Stimulated activated CD8-positive, alpha-beta memory T cell treated with anti-CD3 and anti-CD28 coated beads, Interleukin-12 subunit alpha, Interleukin-12 subunit beta, amount 100 ng/mL, for 4 hours (primary cell): ENCODE measurements at regions not wholly inside any gene's neighbourhood (a gene's known extent, or its start where the extent isn't known, plus 50 kb on each side); places are given as distances from the start of the nearest gene placed in this dataset.
A peak's percentile ranks its signal among the peaks of the same experiment; 100 is the strongest.
"Not testable (repeated sequence)": the region's sequence is repeated elsewhere in the genome, so short reads cannot be mapped to it uniquely, and the experiment has no call there.

ENCODE experiments used
- DNase-seq: peaks from one replicate; pipeline ENCODE4 v3.0.0-alpha.2; 2020; ENCODE audit warnings: low read depth

DNA sequence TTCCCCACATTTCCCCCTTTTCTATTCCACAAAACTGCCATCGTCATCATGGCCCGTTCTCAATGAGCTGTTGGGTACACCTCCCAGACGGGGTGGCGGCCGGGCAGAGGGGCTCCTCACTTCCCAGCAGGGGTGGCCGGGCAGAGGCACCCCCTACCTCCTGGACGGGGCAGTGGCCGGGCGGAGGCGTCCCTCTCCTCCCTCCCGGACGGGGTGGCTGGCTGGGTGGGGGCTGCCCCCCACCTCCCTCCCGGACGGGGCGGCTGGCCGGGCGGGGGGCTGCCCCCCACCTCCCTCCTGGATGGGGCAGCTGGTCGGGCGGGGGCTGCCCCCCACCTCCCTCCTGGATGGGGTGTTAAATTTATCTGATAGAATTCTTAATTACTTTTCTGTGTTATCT lies 250.9 kb upstream of the B3GALT2 start:
- DNase-seq: not testable (repeated sequence)

DNA sequence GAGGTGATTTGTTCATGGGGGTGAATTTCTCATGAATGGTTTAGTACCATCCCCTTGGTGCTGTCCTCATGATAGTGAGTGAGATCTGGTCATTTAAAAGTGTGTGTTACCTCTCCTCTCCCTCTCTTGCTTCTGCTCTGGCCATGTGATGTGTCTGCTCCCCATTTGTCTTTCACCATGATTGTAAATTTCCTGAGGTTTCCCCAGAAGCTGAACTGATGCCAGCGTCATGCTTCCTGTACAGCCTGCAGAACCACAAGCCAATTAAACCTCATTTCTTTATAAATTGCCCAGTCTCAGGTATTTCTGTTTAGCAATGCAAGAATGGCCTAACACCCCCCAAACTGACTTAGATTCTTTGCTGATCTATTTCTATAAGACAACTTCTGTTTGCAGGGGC lies 249.4 kb upstream of the B3GALT2 start:
- DNase-seq: no peak

DNA sequence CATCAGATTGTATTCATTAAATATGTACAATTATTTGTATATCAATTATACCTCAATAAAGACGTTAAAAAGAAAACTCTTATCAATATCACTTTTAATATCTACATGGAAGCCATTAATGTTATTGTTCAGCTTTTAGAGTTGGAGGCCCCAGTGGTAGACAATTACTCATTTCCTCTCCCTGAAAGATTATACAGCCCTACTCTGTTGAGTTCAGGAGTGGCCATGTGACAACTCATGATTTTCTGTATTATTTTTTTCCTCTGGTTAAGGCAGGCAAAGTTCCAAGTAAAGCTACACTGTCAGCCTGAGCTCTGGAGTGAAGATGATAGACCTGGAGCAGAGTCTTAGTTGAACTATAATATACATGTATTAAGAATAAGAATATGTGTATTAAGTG lies 247.9 kb upstream of the B3GALT2 start:
- DNase-seq: no peak

DNA sequence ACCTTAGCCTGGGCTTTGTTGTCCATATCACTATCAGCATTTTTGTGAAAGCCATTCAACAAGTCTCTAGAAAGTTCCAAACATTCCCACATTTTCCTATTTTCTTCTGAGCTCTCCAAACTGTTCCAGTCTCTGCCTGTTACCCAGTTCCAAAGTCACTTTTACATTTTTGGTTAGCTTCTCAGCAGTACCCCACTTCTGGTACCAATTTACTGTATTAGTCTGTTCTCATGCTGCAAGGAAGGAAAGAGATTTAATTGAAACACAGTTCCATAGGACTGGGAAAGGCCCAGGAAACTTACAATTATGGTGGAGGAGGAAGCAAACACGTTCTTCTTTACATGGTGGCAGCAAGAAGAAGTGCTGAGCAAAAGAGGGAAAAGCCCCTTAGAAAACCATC lies 247.2 kb upstream of the B3GALT2 start:
- no peak for DNase-seq

DNA sequence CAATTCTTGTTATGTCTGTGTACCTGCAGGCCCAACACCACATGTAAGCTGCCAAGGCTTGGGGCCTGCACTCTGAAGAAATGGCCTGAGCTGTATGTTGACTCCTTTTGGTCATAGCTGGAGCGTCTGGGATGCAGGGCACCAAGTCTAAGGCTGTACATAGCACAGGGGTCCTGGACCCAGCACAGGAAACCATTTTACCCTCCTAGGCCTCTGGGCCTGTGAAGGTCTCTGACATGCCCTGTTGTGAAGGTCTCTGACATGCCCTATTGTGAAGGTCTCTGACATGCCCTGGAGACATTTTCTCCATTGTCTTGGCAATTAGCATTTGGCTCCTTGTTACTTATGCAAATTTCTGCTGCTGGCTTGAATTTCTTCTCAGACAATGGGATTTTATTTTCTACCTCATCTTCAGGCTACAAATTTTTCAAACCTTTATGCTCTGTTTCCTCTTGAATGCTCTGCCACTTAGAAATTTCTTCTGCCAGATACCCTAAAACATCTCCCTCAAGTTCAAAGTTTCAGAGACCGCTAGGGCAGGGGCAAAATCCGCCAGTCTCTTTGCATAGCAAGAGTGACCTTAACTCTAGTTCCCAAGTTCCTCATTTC lies 246.7 kb upstream of the B3GALT2 start:
- no peak for DNase-seq

DNA sequence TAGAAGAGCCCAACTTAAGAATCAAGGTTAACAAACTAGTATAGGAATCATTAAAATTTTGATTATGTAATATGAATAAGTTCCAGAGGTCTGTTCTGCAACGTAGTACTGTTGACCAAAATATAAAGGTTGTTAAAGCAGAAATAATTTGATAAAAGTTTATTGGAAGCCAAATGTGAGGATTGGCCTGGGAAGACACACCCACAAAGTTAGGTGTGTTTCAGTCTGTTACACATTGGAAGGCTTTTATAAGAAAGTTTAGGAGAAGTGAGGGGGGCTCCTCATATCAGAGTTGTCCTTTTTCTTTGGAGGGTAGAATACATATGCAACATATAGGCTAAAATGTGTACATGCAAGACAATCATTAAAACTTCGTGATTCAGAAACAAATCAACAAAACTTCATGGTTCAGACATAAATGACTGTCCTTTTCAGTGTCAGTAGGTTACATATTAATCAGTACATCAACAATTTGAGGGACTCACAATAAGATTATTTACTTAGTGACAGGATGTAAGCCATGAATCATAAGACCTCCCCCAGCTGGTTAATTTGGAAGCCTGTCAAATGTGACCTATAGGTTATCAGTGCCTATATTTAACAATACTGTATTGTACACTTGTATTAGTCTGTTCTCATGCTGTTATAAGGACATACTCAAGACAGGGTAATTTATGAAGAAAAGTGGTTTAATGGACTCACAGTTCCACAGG lies 245.0 kb upstream of the B3GALT2 start:
- DNase-seq: no peak

DNA sequence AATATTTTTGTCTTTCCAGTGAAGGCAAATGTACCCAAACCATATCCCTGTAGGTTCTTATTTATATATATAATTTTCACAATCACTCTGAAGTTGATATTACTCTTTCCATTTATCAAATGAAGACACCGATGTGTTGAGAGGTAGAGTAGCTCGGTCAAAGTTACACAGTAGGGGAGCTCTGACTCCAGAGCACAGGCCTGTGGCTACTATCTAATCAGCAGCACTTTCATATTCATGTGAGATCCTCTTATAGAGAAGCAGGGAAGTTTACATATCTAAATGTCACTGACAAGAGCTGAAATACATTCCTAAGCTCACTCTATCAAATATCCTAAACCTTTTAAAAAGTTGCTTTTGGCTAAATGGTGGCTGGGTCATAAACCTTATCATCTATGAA lies 241.1 kb upstream of the B3GALT2 start:
- no peak for DNase-seq

DNA sequence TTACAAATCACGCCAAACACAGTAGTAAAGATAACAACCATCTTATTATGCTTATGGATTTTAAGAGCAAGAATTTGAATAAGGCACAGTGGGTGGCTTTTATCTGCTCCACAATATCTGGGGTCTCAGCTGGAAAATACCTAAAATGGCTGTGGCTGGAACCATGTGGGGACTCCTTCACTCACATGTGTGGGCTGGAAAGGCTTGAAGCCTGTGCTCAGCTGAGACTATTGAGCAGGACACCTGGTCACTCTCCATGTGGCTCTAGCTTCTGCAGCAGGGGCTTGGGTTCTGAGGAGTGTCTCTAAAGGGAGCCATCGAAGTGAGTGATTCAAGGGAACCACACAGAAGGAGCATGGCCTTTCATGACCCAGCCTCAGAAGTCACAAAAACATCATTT lies 239.6 kb upstream of the B3GALT2 start:
- no peak for DNase-seq

DNA sequence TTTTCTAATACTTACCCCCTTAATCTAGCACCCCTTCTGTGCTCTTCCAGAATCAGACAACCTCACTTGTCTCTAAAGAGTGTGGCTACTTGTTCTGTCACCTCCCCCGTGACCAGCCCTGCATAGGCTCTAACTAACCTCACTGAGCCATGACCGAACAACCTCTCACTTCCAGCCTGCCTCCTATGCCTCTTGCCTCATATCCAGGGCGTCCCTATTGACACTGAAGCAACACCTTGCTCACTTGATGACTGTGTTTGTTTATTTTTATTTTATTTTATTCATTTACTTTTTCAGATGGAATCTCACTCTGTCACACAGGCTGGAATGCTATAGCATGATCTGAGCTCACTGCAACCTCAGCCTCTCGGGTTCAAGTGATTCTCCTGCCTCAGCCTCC lies 235.1 kb upstream of the B3GALT2 start:
- DNase-seq: no peak

DNA sequence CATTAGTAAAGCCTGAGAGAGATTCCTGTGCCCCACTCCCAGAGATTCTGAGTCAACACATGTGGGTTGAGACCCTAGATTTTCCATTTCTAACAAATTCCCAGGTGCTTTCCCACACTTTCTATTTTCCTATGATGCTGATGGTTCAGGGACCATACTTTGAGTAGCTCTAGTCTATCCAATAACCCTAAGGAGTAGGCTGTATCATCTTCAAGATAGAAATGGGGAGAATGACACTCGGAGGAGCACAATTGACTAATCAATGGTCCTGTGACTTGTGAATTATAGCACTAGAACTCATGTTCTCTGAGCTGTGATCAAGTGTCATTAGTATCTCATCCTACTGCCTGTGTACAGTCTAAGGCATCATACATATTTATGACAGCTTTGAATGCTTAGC lies 232.9 kb upstream of the B3GALT2 start:
- no peak for DNase-seq

DNA sequence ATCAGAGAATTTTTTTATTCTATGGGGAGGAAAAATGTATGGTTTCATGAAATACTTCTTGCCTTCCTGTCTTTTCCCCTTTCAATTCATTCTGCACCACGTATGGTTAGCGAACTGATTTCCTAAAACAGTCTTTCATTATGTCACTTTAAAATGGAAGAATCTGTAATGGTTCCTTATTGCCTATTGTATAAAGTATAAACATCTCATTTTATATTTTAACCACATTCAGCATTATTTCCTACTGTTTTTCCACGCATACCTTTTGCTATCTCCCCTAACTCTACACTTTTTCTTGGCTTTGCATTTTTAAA lies 232.3 kb upstream of the B3GALT2 start:
- DNase-seq: no peak

DNA sequence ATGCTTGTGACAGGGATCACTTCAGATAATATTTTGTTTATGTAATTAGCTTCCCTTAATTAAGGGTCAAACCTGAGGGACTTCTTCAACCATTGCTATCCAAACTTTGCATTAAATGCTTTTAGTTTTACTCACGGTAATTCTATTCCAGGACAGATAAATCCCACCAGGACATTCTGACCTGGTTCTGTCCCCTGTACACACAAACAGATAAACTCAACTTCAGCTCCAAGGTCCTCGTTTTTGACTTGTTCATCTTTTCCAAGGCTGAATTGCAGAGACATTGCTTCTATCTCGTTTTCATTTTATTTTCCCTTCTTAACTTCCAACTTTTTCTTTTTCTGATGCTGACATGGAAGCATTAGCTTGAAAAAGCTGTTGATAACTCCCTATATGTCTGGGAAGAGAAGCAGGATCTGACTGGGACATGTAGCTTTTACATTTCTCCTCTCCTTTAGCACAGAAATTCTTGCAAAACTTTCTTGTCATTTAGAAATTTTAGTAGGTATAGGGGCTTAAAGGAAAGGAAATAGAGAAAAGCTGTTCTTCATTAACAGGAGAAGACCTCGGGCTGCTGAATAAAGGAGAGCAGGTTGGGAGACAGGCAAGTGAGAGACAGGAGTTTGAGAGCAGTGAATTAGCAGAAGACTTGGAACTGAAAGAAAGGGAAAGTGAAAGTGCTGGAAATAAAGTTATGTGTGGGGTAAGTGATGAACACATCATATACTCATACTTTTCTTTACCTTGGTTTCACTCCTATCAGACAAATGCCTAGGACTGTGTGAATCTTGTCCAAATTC lies 231.7 kb upstream of the B3GALT2 start:
- no peak for DNase-seq

DNA sequence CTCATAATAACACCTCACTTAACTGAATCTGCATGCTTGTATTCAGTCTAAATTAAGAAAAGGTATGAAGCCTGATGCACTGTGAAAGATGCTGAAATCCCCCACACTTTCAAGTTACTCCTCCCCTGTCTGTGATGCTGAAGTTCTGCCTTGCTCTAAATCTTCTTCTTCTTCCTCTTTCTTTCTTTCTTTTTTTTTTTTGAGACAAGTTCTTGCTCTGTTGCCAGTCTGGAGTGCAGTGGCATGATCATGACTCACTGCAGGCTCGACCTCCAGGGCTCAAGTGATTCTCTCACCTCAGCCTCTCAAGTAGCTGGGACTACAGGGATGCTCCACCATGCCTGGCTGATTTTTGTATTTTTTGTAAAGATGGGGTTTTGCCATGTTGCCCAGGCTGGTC lies 231.0 kb upstream of the B3GALT2 start:
- DNase-seq: peak; percentile 6

DNA sequence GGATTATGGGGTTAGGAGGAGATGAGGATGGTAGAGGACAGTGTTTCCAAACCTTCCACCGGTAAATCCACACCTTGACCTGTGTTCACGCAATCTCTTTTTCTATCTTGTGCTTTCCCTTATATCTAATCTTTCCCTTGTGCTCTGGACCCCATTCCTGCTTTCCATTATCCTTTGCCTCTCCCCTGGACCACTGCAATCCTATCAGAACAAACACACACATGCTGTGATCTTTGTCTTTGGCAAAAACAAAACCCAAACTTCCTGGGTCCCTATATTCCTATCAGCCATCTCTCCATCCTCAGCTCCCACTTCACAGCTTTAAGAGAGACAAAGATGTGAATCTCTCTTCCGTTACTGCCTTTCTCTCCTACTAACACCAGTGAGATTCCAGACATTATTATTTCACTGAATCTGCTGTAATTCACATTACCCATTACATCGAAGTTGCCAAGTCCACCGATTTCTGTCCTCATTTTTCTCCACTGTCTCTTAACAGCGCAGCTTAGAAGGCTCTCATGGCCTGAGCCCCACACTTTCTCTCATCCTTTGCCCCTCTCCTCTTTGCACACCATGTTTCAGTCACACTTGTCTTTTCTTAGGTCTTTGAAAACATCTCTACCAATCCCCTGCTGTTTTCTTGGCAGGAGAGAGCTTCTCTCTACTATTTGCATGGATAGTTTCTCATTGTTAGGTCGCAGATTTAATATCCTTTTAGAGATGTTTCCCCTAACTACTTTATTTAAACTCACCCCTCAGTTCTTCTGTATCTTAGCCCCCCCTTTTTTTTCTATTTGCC lies 230.0 kb upstream of the B3GALT2 start:
- DNase-seq: no peak

DNA sequence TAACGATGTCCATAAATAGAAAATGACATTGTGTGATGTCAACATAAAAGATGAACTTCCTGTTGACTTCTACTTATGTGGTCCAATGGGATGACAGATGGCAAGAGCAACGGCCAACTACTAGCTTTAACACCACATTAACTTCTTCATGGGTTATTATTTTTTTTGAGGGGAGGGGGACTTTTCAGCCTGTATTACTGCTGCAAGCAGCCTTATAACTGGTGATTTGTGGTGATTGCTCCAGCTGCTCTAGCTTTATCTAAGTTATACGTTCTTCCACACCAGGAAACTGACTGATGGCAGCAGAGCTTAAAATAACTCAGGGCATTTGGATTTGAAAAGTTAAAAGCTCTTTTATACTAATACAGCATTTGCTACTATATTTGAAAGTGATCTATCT lies 228.8 kb upstream of the B3GALT2 start:
- DNase-seq: no peak

DNA sequence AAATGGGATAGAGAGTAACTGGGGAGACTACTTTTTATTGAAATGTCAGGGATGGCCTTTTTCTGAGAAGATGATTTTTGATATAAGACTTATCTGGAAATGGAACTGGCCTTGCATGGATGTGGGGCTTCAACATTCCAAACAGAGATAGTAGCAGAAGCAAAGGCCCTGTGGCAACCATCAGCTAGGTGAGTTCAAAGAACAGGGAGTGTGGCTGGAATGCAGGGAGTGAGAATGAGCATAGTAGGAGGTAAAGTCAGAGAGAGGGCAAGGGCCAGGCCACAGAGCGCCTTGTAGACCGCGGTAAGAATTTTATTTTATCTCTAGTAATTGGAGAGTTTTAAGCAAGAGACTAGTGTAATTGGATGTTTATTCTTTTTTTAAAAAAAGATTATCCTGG lies 227.0 kb upstream of the B3GALT2 start:
- no peak for DNase-seq

DNA sequence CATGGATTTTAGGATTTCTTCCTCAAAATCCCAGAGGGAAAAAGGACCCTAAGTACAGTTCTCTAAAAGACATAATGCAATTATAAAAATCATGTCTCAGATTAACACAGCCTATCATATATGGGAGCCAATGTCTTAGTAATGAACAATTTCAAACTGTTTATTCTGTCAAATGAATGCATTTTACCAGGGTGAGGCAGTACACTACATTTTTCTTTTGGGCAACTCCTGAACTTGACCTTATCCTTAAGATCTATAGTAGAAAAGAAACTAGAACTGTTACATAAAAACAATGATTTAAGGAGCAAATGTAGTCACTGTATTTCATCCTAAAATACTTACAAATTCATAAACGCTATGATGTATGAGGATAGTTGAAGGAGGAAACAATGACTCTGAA lies 226.3 kb upstream of the B3GALT2 start:
- no peak for DNase-seq

DNA sequence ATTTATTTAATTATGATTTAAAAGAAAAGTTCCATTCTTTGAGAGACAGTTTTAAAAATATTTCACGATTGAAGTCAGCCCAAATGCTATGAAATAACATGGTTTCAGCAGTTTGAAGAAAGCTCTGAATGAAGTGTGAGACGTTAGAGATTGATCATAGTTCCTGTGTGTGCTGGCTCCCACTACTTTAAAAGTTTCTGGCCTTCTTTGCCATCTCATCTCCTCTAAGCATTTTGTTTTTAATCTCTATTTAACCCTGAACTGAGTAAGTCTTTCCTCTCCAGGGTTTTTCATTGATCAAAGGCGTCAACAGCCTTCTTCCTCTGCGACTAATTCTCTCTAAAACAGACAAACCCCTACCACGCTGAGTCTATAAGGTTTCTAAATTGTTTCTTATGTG lies 225.3 kb upstream of the B3GALT2 start:
- no peak for DNase-seq

DNA sequence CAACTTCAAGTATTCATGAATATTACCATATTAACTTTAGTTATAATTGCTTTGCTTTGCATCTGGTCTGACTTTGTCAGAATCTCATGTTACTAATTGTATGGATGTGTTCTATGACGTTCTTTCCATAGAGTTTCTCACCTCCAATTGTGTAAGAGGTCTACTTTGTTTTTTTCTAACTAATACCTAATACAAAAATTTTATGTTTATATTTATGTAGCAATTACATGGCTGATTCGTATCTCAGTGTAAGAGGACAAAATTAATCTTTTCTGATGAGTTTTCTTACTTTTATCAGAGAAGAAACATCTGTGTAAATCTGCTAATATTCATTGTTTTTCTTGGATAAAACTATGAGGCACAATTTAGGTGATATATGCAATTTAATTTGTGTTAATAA lies 224.8 kb upstream of the B3GALT2 start:
- DNase-seq: no peak

DNA sequence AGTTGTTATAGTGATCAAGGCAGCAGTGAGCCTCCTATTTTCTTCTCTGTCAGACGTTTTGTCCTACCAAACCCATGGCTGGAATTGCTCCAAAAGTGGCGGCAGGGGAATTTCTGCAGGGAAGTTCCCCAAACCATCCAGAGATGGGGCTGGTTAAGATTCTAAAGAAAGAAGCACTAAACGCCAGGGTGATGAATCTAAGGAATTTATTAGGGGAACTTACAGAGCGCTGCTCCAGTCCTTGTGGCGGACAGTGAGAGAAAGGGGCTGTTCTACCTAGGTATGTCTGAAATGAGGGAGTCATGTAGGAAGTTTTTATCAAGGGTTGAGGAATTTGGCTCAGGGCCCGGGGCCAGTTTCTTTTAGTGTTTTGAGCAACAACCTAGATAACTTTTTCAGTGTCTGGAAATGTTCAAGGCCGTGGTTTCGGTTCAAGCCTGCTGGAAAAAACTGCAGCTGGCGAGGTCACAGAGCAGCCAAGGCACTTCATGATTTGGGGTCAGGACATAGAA lies 222.4 kb upstream of the B3GALT2 start:
- no peak for DNase-seq

DNA sequence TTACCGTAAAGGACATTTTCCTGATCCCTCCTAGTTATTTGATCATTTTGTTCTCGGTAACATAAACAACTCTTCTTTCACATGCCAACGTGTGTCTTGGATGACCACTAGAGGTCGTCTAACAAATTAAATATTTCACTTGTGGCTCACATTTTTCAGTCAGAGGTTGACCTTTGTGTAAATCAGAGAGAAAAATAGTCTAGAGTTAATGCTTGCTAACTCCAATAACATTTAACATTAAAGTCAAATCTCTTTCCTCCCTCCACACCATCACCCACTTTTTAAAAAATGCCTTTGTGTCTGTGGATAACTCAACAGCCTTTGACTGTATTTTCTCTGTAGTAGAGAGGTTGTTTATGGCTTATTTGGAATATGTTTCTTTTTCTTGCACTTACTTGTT lies 220.5 kb upstream of the B3GALT2 start:
- DNase-seq: no peak

DNA sequence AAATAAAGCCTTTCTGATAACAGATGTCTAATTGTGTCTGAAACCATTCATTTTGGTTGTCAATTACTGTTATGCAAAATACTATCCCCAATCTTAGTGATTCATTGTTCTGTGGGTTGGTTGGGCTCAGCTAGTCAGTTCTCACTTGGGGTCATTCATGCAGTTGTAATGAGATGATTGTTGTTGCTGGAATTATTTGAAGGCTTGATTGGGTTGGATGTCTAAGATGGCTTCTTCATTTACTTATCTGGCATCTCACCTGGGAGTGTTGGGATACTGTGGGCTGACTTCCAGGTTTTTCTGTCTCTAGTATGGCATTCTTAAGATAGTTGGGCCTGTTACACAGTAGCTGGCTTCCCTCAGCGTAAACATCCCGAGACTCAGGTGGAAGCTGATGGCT lies 217.8 kb upstream of the B3GALT2 start:
- no peak for DNase-seq

DNA sequence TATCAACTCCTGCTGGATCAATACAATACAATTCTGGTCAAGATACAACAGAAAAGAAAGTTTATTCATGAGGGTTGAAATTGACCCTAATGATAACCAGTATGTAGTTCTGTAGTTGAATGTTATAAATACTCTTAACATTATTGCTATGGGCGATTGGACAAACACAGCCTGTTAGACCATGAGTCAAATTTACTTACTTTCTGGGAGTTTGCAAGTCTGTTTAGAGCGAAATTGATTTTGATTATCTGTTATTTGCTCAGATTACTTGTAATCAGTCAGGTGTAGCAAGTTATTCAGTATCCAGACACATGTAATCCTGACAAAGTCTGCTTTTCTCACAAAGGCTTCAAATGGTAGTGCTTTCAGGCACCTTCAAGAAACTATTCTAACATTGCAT lies 216.6 kb upstream of the B3GALT2 start:
- DNase-seq: no peak
